ENCODE measurements at regions not wholly inside any gene's neighbourhood (a gene's known extent, or its start where the extent isn't known, plus 50 kb on each side); places are given as distances from the start of the nearest gene placed in this dataset.

- Histone ChIP-seq H3K4me1 (ENCODE audit: low read depth) (no peaks in the 10 kb centered on the region), H3K4me3 (no peak overlapping the region), H3K36me3 (ENCODE audit: low read depth) (no peaks in the 10 kb centered on the region), H3K9me3 (peaks cover 15% of the 10 kb centered on the region)
- DNase-seq, result no peak
- ATAC-seq, result no peak
- TF ChIP-seq CTCF (IDR thresholded peaks at IDR 0.05), result no peak
- intact Hi-C loops (cut with DNase I, micrococcal nuclease), result no loop called here
Observed at GRCh38 chr20:60804918-60805630, 447.0 kb upstream of the CDH4 start.

- TF ChIP-seq CTCF (IDR thresholded peaks at IDR 0.05), result no peak
- intact Hi-C loops (cut with DNase I, micrococcal nuclease), result no loop called here
- no peak for ATAC-seq
Observed at GRCh38 chr20:60806354-60806753, 445.7 kb upstream of the CDH4 start.

GRCh38 chr20:60806824-60807223, 445.2 kb upstream of the CDH4 start:
- TF ChIP-seq CTCF (IDR thresholded peaks at IDR 0.05), result no peak
- intact Hi-C loops (cut with DNase I, micrococcal nuclease), result no loop called here
- Histone ChIP-seq H3K4me1 (ENCODE audit: low read depth) (no peaks in the 10 kb centered on the region), H3K36me3 (ENCODE audit: low read depth) (no peaks in the 10 kb centered on the region), H3K4me3 (no peak overlapping the region), H3K9me3 (peaks cover 9% of the 10 kb centered on the region)
- DNase-seq (no peak), ATAC-seq (no peak)

More at GRCh38 chr20:60806354-60806753, 445.7 kb upstream of the CDH4 start:
- Histone ChIP-seq H3K4me3 (no peak overlapping the region), H3K4me1 (ENCODE audit: low read depth) (no peaks in the 10 kb centered on the region), H3K36me3 (ENCODE audit: low read depth) (no peaks in the 10 kb centered on the region), H3K9me3 (peaks cover 9% of the 10 kb centered on the region)
- no peak for DNase-seq

- intact Hi-C loops (cut with DNase I, micrococcal nuclease), result no loop called here
- ATAC-seq (no peak), DNase-seq (no peak)
- peaks cover 9% of the 10 kb centered on the region for H3K9me3 ChIP-seq
- no peaks in the 10 kb centered on the region for H3K36me3 ChIP-seq (ENCODE audit: low read depth)
- H3K4me3 ChIP-seq, result no peak overlapping the region
- no peaks in the 10 kb centered on the region for H3K4me1 ChIP-seq (ENCODE audit: low read depth)
- no peak for TF ChIP-seq CTCF (IDR thresholded peaks at IDR 0.05)
Observed at GRCh38 chr20:60808003-60808672, 443.9 kb upstream of the CDH4 start.

GRCh38 chr20:60808701-60809100, 443.4 kb upstream of the CDH4 start:
- no peak for DNase-seq
- Histone ChIP-seq H3K4me1 (ENCODE audit: low read depth) (no peaks in the 10 kb centered on the region), H3K36me3 (ENCODE audit: low read depth) (no peaks in the 10 kb centered on the region), H3K4me3 (no peak overlapping the region), H3K9me3 (peaks cover 9% of the 10 kb centered on the region)
- TF ChIP-seq CTCF (IDR thresholded peaks at IDR 0.05), result no peak
- intact Hi-C loops (cut with DNase I, micrococcal nuclease), result no loop called here
- no peak for ATAC-seq
